Activated B cell treated with CpG ODN at 0.5 μM for 24 hours (primary cell): ENCODE measurements at regions not wholly inside any gene's neighbourhood (a gene's known extent, or its start where the extent isn't known, plus 50 kb on each side); places are given as distances from the start of the nearest gene placed in this dataset.

ENCODE experiments used
- ATAC-seq: fragments of 200-7000 bp; cut with Tn5 transposase; one replicate; pipeline ENCODE4 v1.10.0; 2021; ENCODE audit warnings: low read depth, mild to moderate bottlenecking, moderate library complexity
- CTCF ChIA-PET: fragments of 350-600 bp; sonication (Branson Sonifier 250); formaldehyde crosslinking; loops from one replicate; lab custom pipeline; 2021; ENCODE audit warnings: antibody characterized with exemption; lab: Charles Lee
- POLR2A ChIA-PET: fragments of 350-600 bp; sonication (Branson Sonifier 250); formaldehyde crosslinking; loops from one replicate; lab custom pipeline; 2021; ENCODE audit warnings: antibody characterized with exemption; lab: Charles Lee
- DNase-seq: peaks from one replicate; pipeline ENCODE4 v3.0.0; 2022
- H3K27ac Mint-ChIP-seq: one replicate; pipeline ENCODE4 v1.8.0; 2020; ENCODE audit warnings: mixed read lengths
- H3K27me3 Mint-ChIP-seq: one replicate; pipeline ENCODE4 v1.8.0; 2021; ENCODE audit warnings: mixed read lengths
- H3K36me3 Mint-ChIP-seq: one replicate; pipeline ENCODE4 v1.8.0; 2021; ENCODE audit warnings: low read depth, mixed read lengths
- H3K4me1 Mint-ChIP-seq: one replicate; pipeline ENCODE4 v1.8.0; 2021; ENCODE audit warnings: mixed read lengths
- H3K4me3 Mint-ChIP-seq: one replicate; pipeline ENCODE4 v1.8.0; 2020; ENCODE audit warnings: mild to moderate bottlenecking, mixed read lengths
- H3K9me3 Mint-ChIP-seq: one replicate; pipeline ENCODE4 v1.8.0; 2020; ENCODE audit warnings: mixed read lengths
- intact Hi-C: fragments of 100-400 bp; cut with micrococcal nuclease; formaldehyde crosslinking; loops from one replicate; pipeline ENCODE4 v1.15.1; 2024
- TF ChIP-seq, protein P1 (sequence below): fragments of 200-600 bp; IDR thresholded peaks from one replicate; pipeline ENCODE4 v1.8.0; 2022; ENCODE audit warnings: antibody characterized with exemption, mild to moderate bottlenecking

DNA sequence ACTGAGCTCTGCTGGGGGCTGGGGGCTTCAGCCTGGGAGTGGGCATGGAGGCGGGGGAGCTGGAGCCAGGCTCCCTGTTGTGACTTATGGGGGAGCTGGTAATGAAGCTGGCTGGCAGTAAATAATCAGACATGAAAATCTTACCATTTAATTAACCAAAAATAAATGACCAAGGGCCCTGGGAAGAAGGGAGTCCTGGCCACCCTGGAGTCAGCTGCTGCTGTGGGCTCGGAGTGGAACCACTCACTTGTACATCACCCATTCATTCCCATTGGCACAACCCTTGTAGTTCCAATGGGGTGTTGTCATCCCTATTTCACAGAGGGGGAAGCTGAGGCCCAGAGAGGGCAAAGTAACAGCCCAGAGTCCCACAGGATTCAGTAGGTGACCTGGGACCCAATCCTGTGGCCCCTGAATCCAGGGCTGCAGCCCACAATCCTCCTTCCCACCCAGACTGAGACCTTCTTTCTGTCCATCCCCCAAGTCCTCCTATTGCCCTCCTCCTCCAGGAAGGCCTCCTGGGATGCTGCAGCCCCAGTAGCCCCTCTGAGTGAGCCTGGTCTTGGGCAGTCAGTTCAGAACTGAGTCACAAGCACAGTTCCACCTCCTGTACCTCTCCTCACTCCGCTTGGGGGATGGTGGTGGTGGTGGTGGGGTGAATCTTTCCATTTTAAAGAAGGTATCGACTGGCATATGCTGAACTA lies 259.4 kb upstream of the MVB12B start:
- ATAC-seq (no peak), DNase-seq (no peak)
- Mint-ChIP-seq H3K4me3 (no peak overlapping the region), H3K27me3 (peaks cover 8% of the 10 kb centered on the region), H3K4me1 (no peaks in the 10 kb centered on the region), H3K36me3 (no peaks in the 10 kb centered on the region), H3K9me3 (no peaks in the 10 kb centered on the region), H3K27ac (no peak overlapping the region)
- ChIA-PET POLR2A (no interaction called here), CTCF (no interaction called here)
- intact Hi-C loops: no loop called here
- TF ChIP-seq, protein P1, sequence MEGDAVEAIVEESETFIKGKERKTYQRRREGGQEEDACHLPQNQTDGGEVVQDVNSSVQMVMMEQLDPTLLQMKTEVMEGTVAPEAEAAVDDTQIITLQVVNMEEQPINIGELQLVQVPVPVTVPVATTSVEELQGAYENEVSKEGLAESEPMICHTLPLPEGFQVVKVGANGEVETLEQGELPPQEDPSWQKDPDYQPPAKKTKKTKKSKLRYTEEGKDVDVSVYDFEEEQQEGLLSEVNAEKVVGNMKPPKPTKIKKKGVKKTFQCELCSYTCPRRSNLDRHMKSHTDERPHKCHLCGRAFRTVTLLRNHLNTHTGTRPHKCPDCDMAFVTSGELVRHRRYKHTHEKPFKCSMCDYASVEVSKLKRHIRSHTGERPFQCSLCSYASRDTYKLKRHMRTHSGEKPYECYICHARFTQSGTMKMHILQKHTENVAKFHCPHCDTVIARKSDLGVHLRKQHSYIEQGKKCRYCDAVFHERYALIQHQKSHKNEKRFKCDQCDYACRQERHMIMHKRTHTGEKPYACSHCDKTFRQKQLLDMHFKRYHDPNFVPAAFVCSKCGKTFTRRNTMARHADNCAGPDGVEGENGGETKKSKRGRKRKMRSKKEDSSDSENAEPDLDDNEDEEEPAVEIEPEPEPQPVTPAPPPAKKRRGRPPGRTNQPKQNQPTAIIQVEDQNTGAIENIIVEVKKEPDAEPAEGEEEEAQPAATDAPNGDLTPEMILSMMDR: no peak

- POLR2A ChIA-PET: no interaction called here
- Mint-ChIP-seq H3K4me3 (no peak overlapping the region), H3K27ac (no peak overlapping the region), H3K27me3 (peaks cover 12% of the 10 kb centered on the region), H3K9me3 (no peaks in the 10 kb centered on the region), H3K4me1 (no peaks in the 10 kb centered on the region), H3K36me3 (no peaks in the 10 kb centered on the region)
- no peak for ATAC-seq
- intact Hi-C loops: no loop called here
- DNase-seq: no peak
- TF ChIP-seq, protein P1: no peak
- CTCF ChIA-PET: no interaction called here
Measured at GRCh38 chr9:126068534-126069230, 257.9 kb upstream of the MVB12B start.

GRCh38 chr9:126069400-126069955 lies 257.2 kb upstream of the MVB12B start:
- Mint-ChIP-seq H3K4me1 (no peaks in the 10 kb centered on the region), H3K27ac (no peak overlapping the region), H3K9me3 (no peaks in the 10 kb centered on the region), H3K4me3 (no peak overlapping the region), H3K36me3 (no peaks in the 10 kb centered on the region), H3K27me3 (peaks cover 12% of the 10 kb centered on the region)
- no peak for DNase-seq
- CTCF ChIA-PET: interaction anchor here (0.8 kb wide), 1 partner anchor 661 kb away, joined by 3 read pairs; no protein-coding TSS in a partner anchor
- TF ChIP-seq, protein P1: no peak
- intact Hi-C loops: no loop called here
- POLR2A ChIA-PET: no interaction called here
- no peak for ATAC-seq

- Mint-ChIP-seq H3K4me1 (no peaks in the 10 kb centered on the region), H3K36me3 (no peaks in the 10 kb centered on the region), H3K4me3 (no peak overlapping the region), H3K27ac (no peak overlapping the region), H3K27me3 (peaks cover 12% of the 10 kb centered on the region), H3K9me3 (no peaks in the 10 kb centered on the region)
- POLR2A ChIA-PET: no interaction called here
- intact Hi-C loops: no loop called here
- ATAC-seq (no peak), DNase-seq (no peak)
- CTCF ChIA-PET: interaction anchor here (0.8 kb wide), 1 partner anchor 662 kb away, joined by 3 read pairs; no protein-coding TSS in a partner anchor
- TF ChIP-seq, protein P1: no peak
Measured at GRCh38 chr9:126070058-126070655, 256.5 kb upstream of the MVB12B start.
